H9 (cell line): ENCODE measurements at regions not wholly inside any gene's neighbourhood (a gene's known extent, or its start where the extent isn't known, plus 50 kb on each side); places are given as distances from the start of the nearest gene placed in this dataset.

ENCODE experiments used
- DNase-seq: peaks from one replicate; pipeline ENCODE4 v3.0.0-alpha.2; 2017
- H2AFZ ChIP-seq: one replicate; pipeline ENCODE4 v1.6.1; 2013; ENCODE audit warnings: mild to moderate bottlenecking, low read length, control low read depth, moderate library complexity
- H2AK5ac ChIP-seq: 2 replicates; pipeline ENCODE4 v1.6.1; 2013; ENCODE audit warnings: low read length, control low read depth, mixed read lengths; ENCODE audit not compliant: insufficient read length
- H2BK120ac ChIP-seq: one replicate; pipeline ENCODE4 v1.6.1; 2013; ENCODE audit warnings: low read depth, mild to moderate bottlenecking, low read length, control low read depth, inconsistent platforms; ENCODE audit not compliant: poor library complexity, severe bottlenecking
- H2BK12ac ChIP-seq: 2 replicates; pipeline ENCODE4 v1.6.1; 2013; ENCODE audit warnings: low read length, control low read depth, mixed read lengths, low read depth; ENCODE audit not compliant: insufficient read length
- H2BK15ac ChIP-seq: 2 replicates; pipeline ENCODE4 v1.6.1; 2013; ENCODE audit warnings: low read depth, low read length, control low read depth
- H2BK20ac ChIP-seq: one replicate; pipeline ENCODE4 v1.6.1; 2013; ENCODE audit warnings: low read depth, mild to moderate bottlenecking, low read length, control low read depth, inconsistent platforms; ENCODE audit not compliant: poor library complexity, severe bottlenecking
- H2BK5ac ChIP-seq: 2 replicates; pipeline ENCODE4 v1.6.1; 2013; ENCODE audit warnings: low read length, control low read depth, mixed read lengths; ENCODE audit not compliant: insufficient read length
- H3K14ac ChIP-seq: 2 replicates; pipeline ENCODE4 v1.6.1; 2013; ENCODE audit warnings: low read length, control low read depth; ENCODE audit not compliant: insufficient read depth
- H3K18ac ChIP-seq: 2 replicates; pipeline ENCODE4 v1.6.1; 2013; ENCODE audit warnings: low read depth, mild to moderate bottlenecking, mixed read lengths, low read length, control low read depth; ENCODE audit not compliant: insufficient read length
- H3K23ac ChIP-seq: 2 replicates; pipeline ENCODE4 v1.6.1; 2013; ENCODE audit warnings: low read length, control low read depth, mixed read lengths, low read depth; ENCODE audit not compliant: insufficient read length
- H3K23me2 ChIP-seq: 2 replicates; pipeline ENCODE4 v1.6.1; 2013; ENCODE audit warnings: low read depth, mild to moderate bottlenecking, mixed read lengths, low read length, control low read depth; ENCODE audit not compliant: insufficient read length, poor library complexity, severe bottlenecking
- H3K27ac ChIP-seq: 2 replicates; pipeline ENCODE4 v1.5.1; 2013; ENCODE audit warnings: low read length, control low read depth, mixed read lengths, low read depth; ENCODE audit not compliant: insufficient read length
- H3K27me3 ChIP-seq: 2 replicates; pipeline ENCODE4 v1.6.1; 2013; ENCODE audit warnings: low read length, control low read depth, inconsistent platforms; ENCODE audit not compliant: insufficient read depth
- H3K4ac ChIP-seq: 2 replicates; pipeline ENCODE4 v1.6.1; 2013; ENCODE audit warnings: low read depth, mild to moderate bottlenecking, control low read depth, inconsistent platforms, low read length, moderate library complexity
- H3K4me1 ChIP-seq: 2 replicates; pipeline ENCODE4 v1.6.1; 2013; ENCODE audit warnings: low read length, control low read depth, inconsistent platforms; ENCODE audit not compliant: insufficient read depth
- H3K4me2 ChIP-seq: 2 replicates; pipeline ENCODE4 v1.6.1; 2013; ENCODE audit warnings: low read length, control low read depth, mixed read lengths; ENCODE audit not compliant: insufficient read length, insufficient read depth
- H3K56ac ChIP-seq: 2 replicates; pipeline ENCODE4 v1.6.1; 2013; ENCODE audit warnings: low read depth, mild to moderate bottlenecking, mixed read lengths, low read length, control low read depth; ENCODE audit not compliant: insufficient read length
- H3K79me1 ChIP-seq: 2 replicates; pipeline ENCODE4 v1.6.1; 2013; ENCODE audit warnings: low read depth, mild to moderate bottlenecking, moderate library complexity, low read length, control low read depth, inconsistent platforms; ENCODE audit not compliant: insufficient read depth, poor library complexity, severe bottlenecking
- H3K79me2 ChIP-seq: 2 replicates; pipeline ENCODE4 v1.6.1; 2013; ENCODE audit warnings: low read length, control low read depth, inconsistent platforms; ENCODE audit not compliant: insufficient read depth
- H3K9ac ChIP-seq: 2 replicates; pipeline ENCODE4 v1.6.1; 2013; ENCODE audit warnings: low read length, control low read depth, mixed read lengths; ENCODE audit not compliant: insufficient read length; ENCODE audit errors: extremely low read depth
- H3K9me3 ChIP-seq: one replicate; pipeline ENCODE4 v1.6.1; 2013; ENCODE audit warnings: low read depth, low read length, inconsistent platforms; ENCODE audit not compliant: control insufficient read depth
- H3T11ph ChIP-seq: one replicate; pipeline ENCODE4 v1.6.1; 2013; ENCODE audit warnings: mild to moderate bottlenecking, low read length, control low read depth, inconsistent platforms
- H4K20me1 ChIP-seq: one replicate; pipeline ENCODE4 v1.6.1; 2013; ENCODE audit not compliant: control insufficient read depth, insufficient read length, insufficient read depth
- H4K5ac ChIP-seq: 2 replicates; pipeline ENCODE4 v1.6.1; 2013; ENCODE audit warnings: low read depth, mild to moderate bottlenecking, mixed read lengths, low read length, control low read depth; ENCODE audit not compliant: insufficient read length
- H4K8ac ChIP-seq: replicated peaks from 2 replicates; pipeline ENCODE4 v1.6.1; 2013; ENCODE audit warnings: low read length, control low read depth, mixed read lengths, low read depth; ENCODE audit not compliant: insufficient read length
- H4K91ac ChIP-seq: 2 replicates; pipeline ENCODE4 v1.6.1; 2013; ENCODE audit warnings: low read depth, mild to moderate bottlenecking, moderate library complexity, mixed read lengths, low read length, control low read depth; ENCODE audit not compliant: insufficient read length
- H3K27ac Mint-ChIP-seq, 3 experiments: 2 replicates in 2 of 3; 3 replicates in 1 of 3; pipeline ENCODE4 v1.8.0; 2020 to 2021; ENCODE audit warnings: mixed read lengths in 3 of 3, mild to moderate bottlenecking in 1 of 3, moderate library complexity in 1 of 3
- H3K27me3 Mint-ChIP-seq: 2 replicates; pipeline ENCODE4 v1.8.0; 2021; ENCODE audit warnings: low read depth, mild to moderate bottlenecking, moderate library complexity, mixed read lengths
- H3K36me3 Mint-ChIP-seq, 3 experiments: 2 replicates in 2 of 3; 3 replicates in 1 of 3; pipeline ENCODE4 v1.8.0; 2020 to 2021; ENCODE audit warnings: low read depth in 3 of 3, mixed read lengths in 3 of 3; ENCODE audit not compliant: insufficient read depth in 1 of 3
- H3K4me1 Mint-ChIP-seq, 2 experiments: 2 replicates each; pipeline ENCODE4 v1.8.0; 2020; ENCODE audit warnings: mixed read lengths in 2 of 2
- H3K4me3 Mint-ChIP-seq, 2 experiments: 2 replicates in 1 of 2; 3 replicates in 1 of 2; pipeline ENCODE4 v1.8.0; 2020 to 2021; ENCODE audit warnings: mild to moderate bottlenecking in 2 of 2, mixed read lengths in 2 of 2, moderate library complexity in 1 of 2
- H3K9me3 Mint-ChIP-seq, 2 experiments: 2 replicates in 1 of 2; 3 replicates in 1 of 2; pipeline ENCODE4 v1.8.0; 2020; ENCODE audit warnings: mild to moderate bottlenecking in 2 of 2, mixed read lengths in 2 of 2, moderate library complexity in 1 of 2
- CTCF ChIP-seq: fragments of 200-600 bp; sonication (generic); conservative IDR thresholded peaks from 3 replicates; pipeline ENCODE4 v1.8.0; 2021; ENCODE audit warnings: antibody characterized with exemption, mild to moderate bottlenecking
- WGBS: extraction: QIAGEN DNeasy Blood & Tissue Kit; methylation state at CpG from one replicate; pipeline ENCODE4 v1.1.7; 2013; ENCODE audit warnings: missing lambda C conversion rate, low lambda C conversion rate, mixed read lengths; ENCODE audit not compliant: insufficient read length; ENCODE audit errors: extremely low coverage; 5-methylcytosine and 5-hydroxymethylcytosine counted together

- Mint-ChIP-seq H3K27ac (no peak overlapping the region), H3K36me3 (no peaks in the 10 kb centered on the region), H3K27me3 (peaks cover 3% of the 10 kb centered on the region; the same call in 1 of the 2 replicates), H3K4me3 (no peak overlapping the region), H3K9me3 (no peaks in the 10 kb centered on the region), H3K4me1 (peaks cover 28 to 36% of the 10 kb centered on the region in 2 experiments)
- Histone ChIP-seq H3T11ph (no peak overlapping the region), H4K20me1 (no peaks in the 10 kb centered on the region), H2AK5ac (no peak overlapping the region), H2BK120ac (no peak overlapping the region), H3K27ac (no peak overlapping the region), H3K9ac (no peak overlapping the region), H3K79me1 (no peaks in the 10 kb centered on the region), H3K14ac (no peak overlapping the region), H4K5ac (no peak overlapping the region), H3K23ac (no peak overlapping the region), H4K8ac (no peak overlapping the region), H3K4me2 (no peak overlapping the region), H3K9me3 (no peaks in the 10 kb centered on the region), H3K79me2 (no peaks in the 10 kb centered on the region), H3K56ac (no peak overlapping the region), H2AFZ (no peak overlapping the region), H2BK12ac (no peak overlapping the region), H2BK20ac (no peak overlapping the region), H3K4me1 (no peaks in the 10 kb centered on the region), H3K23me2 (no peaks in the 10 kb centered on the region), H2BK5ac (no peak overlapping the region), H4K91ac (no peak overlapping the region), H3K18ac (no peak overlapping the region), H3K4ac (no peak overlapping the region), H3K27me3 (no peaks in the 10 kb centered on the region), H2BK15ac (no peak overlapping the region)
- no peak for DNase-seq
- no peak for TF ChIP-seq CTCF
- WGBS: no CpG with 5 or more reads among the region's 8 CpGs
Observed at GRCh38 chr12:91985002-91985787, 160.5 kb downstream of the BTG1 start.
